ENCODE measurements at regions not wholly inside any gene's neighbourhood (a gene's known extent, or its start where the extent isn't known, plus 50 kb on each side); places are given as distances from the start of the nearest gene placed in this dataset.

- DNase-seq (ENCODE audit: low read depth): no peak
Observed at GRCh38 chr3:59593380-59593779, 543.6 kb upstream of the CFAP20DC start.

GRCh38 chr3:59580996-59581395 lies 531.2 kb upstream of the CFAP20DC start:
- DNase-seq (ENCODE audit: low read depth): no peak

DNA sequence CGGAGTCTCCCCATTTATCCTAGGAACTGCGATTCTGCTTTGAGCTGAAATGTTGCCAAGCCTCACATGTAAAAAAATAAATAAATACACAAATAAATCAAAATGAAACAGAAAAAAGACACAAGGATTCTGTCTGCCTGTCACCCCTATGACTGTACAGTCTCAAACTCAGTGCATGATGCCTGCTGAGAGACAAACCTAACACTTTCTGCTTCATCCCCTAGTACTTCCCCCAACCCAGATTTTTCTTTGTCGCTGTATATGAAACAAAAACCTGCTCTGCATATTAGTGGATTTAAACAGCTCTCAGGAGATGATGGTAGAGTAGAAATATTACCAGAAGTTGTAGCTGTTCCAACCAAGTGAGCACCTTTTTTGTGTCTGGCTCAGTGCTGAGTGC lies 530.7 kb upstream of the CFAP20DC start:
- DNase-seq (ENCODE audit: low read depth): no peak

DNA sequence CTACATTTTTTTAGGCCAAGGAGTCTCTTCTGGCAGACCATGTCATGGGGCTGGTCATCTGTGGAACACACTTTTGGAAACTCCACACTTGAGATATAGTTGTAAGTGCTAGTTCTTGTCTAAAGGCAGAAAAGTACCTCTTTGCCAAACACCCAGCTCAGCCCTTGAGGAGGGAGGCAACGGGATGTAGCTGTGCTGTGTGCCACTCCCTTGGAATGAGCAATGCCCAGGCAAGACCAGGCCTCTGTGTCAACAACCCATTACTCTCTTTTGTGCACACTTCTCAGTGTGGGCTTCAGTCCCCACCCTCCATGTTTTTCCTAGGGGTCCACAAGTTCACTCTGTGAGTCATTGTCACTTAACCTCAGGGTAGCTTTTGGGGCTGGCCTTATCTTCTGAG lies 528.3 kb upstream of the CFAP20DC start:
- DNase-seq (ENCODE audit: low read depth): no peak

DNA sequence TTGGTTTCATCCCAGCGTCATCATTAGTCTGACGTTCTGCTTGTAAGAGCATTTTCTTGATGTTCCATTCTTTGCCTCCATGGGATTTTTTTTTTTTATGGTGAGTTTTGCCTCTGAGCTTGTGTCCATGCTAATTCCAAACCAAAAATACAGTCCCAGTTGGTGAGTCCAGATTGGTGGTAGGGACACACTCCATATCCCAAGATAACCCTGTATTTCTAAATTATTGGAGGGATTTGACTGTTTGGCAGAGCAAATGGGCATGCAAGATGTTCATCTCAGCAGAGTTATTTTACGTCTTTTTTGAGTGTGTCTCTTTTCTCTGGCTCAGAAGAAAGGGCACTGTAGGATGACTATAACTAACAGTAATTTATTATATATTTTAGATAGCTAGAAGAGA lies 526.8 kb upstream of the CFAP20DC start:
- no peak for DNase-seq (ENCODE audit: low read depth)

DNA sequence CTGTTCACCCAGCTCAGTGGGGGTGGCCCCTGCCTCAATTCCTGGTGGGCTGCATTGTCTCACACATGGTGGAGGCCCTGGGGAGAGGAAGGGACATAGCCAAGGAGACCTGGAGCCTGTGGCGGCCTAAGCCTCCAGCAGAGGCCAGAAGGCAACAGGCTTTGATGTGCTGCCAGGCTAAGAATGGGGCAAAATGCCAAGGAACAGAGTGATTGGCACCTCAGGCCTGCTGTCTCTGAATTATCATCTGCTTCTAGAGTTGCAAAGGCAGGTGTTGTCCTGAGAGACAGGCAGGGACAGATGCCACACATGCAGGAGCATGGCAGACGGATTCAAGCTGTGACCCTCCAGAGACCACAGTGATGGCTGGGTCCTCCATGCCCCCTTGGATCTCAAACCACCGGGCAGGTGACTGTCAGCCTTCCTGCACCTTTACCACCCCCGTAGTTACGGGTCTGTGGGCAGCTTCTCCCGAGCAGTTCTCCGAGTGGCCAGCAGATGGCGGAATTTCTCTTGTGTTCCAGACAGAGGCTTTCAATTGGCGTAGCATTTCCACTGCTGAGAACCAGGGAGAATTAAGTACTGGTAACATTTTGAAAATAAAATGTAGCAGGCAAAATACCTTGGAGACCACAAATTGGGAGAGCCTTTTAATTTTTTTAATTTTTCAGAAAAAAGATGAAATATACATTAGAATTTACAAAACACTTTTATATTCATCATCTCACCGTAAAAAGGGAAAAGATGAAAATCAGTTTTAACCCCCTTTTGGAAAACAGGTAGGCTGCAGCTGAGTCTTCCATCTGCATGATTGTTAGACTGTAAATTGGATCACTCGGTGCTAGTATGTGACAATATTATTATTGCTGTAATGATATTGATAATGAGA lies 525.5 kb upstream of the CFAP20DC start:
- DNase-seq (ENCODE audit: low read depth): peak; percentile 86

DNA sequence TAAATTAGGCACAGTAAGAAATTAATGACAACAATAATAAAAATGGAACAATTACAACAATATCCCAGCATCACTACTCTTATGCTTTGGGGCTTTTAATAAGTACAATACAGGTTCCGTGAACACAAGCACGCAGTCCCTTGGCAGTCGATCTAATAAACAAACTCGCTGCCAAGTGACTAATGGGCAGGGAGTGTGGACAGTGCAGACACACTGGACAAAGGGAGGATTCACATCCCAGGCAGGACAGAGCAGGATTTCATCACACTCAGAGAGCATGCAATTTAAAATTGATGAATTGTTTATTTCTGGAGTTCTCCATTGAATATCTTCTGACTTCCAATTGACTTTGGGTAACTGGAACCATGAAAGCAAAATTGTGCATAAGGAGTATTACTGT lies 524.1 kb upstream of the CFAP20DC start:
- DNase-seq (ENCODE audit: low read depth): peak; percentile 84

DNA sequence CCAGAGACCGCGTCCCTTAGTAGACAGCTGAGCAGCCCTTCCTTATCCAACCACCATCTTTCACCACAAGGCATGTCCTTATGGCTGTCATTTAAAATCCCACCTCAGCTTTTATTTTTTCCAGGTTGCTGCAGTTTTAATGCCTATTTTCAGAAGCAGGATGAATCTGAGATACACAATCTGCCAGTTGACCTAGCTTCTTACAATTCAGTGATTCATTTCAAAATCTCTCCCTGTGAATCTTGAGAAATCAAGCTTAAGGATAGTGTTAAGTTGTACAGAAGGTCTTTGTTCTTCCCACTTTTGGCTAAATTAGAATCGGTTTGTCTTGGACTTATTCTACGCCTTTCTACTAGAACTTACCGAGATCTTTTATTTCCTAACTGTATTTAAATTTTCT lies 522.3 kb upstream of the CFAP20DC start:
- no peak for DNase-seq (ENCODE audit: low read depth)

GRCh38 chr3:59570806-59571205 lies 521.0 kb upstream of the CFAP20DC start:
- DNase-seq (ENCODE audit: low read depth): no peak

- DNase-seq (ENCODE audit: low read depth): no peak
Observed at GRCh38 chr3:59567661-59568060, 517.8 kb upstream of the CFAP20DC start.

DNA sequence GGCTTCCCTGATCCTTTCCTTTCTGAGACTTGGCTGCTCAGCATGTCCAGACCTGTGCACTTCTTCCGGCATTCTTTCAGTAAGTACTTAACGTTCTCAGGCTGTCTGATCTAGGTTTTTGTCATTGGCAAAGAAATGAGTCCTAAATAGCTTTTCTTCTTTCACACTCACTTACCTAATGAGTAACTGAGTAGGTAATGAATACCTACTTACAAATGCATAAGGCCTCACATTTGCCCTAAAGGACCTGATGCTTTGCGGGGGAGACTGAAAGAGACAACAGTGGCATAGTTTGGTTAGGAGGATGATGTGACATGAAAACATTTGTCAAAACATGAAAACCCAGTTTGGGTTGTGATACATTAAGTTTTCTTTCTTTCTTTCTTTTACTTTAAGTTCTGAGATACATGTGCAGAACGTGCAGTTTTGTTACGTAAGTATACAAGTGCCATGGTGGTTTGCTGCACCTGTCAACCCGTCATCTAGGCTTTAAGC lies 516.7 kb upstream of the CFAP20DC start:
- DNase-seq (ENCODE audit: low read depth): no peak

GRCh38 chr3:59565125-59565524 lies 515.3 kb upstream of the CFAP20DC start:
- DNase-seq (ENCODE audit: low read depth): no peak

DNA sequence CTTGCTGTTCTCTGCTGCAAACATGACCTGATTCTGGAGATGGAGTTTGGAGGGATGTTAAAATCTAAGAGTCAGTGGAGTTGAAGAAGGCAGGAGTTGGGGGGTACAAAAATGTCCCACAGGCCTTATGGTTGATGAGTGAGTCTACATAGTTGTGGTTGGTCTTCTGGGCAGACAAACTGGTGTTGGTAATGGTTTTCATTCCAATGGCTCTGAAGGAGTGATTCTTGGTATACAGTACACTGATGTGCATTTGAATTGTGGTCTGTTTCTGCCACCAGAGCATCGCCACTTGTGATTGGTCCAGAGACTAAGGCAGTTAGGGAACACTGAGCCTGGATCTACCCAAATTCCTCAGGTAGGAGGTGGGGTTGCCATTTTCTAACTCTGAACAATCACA lies 514.1 kb upstream of the CFAP20DC start:
- DNase-seq (ENCODE audit: low read depth): peak; percentile 40

- peak; percentile 35 for DNase-seq (ENCODE audit: low read depth)
Observed at GRCh38 chr3:59563072-59563605, 513.3 kb upstream of the CFAP20DC start.

GRCh38 chr3:59559721-59560435 lies 510.1 kb upstream of the CFAP20DC start:
- peak; percentile 99 for DNase-seq (ENCODE audit: low read depth)

GRCh38 chr3:59558906-59559720 lies 509.3 kb upstream of the CFAP20DC start:
- DNase-seq (ENCODE audit: low read depth): no peak

GRCh38 chr3:59555593-59556315 lies 505.9 kb upstream of the CFAP20DC start:
- DNase-seq (ENCODE audit: low read depth): peak; percentile 48

DNA sequence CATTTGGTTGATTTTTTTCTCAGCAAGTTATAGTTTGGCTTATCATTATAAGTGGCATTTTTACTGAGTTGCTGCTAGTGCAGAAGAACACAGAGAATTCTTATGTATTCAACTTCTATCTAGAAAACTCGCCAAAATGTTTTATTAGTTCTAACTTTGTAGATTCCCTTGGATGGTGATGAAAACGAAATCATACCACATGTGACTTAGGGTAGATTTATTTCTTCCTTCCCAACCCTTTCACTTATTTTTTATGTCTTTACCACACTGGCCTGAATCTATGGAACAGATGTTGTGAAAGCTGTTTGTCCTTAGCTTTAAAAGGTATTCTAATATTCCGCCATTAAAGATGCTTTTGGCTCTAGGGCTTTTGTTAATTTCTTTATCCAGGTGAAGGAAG lies 503.3 kb upstream of the CFAP20DC start:
- DNase-seq (ENCODE audit: low read depth): no peak

- no peak for DNase-seq (ENCODE audit: low read depth)
Observed at GRCh38 chr3:59551834-59552233, 502.0 kb upstream of the CFAP20DC start.

- no peak for DNase-seq (ENCODE audit: low read depth)
Observed at GRCh38 chr3:59549962-59550361, 500.1 kb upstream of the CFAP20DC start.

DNA sequence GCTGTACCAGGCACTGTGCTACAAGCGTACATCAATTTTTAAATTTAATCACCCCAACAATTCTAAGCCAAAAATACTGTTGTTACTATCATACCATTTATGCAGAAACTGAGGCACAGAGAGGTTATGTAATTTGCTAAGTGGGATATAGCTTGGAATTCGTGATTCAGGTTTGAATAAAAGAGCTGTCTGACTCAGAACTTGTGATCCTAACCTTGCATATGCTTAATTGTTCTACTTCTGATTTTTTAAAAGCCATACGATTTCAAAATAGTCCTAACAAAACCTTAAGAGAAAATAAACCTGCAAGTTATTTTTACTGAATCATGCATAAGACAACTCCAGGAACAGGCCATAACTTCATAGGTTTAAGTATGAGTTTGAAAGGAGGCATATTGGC lies 498.0 kb upstream of the CFAP20DC start:
- DNase-seq (ENCODE audit: low read depth): no peak
